ENCODE measurements at regions not wholly inside any gene's neighbourhood (a gene's known extent, or its start where the extent isn't known, plus 50 kb on each side); places are given as distances from the start of the nearest gene placed in this dataset.
"Not testable (repeated sequence)": the region's sequence is repeated elsewhere in the genome, so short reads cannot be mapped to it uniquely, and the experiment has no call there.

DNA sequence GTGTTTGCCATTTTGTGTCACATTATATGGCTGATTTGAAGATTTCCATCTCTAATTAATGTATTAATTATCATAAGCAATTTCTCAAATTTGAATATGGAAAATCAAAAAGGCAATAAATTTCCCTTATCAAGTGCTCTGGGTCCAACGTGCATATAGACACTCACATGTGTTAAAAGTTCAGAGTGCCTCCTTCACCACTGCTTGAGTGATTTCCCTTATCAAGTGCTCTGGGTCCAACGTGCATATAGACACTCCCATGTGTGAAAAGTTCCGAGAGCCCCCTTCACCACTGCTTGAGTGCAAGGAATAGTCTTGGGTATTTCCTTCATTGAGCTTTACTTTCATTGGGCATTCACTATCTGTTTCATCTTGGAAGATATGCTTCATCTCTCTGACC, 421.0 kb upstream of the ZNF717 start:
- DNase-seq, result no peak

DNA sequence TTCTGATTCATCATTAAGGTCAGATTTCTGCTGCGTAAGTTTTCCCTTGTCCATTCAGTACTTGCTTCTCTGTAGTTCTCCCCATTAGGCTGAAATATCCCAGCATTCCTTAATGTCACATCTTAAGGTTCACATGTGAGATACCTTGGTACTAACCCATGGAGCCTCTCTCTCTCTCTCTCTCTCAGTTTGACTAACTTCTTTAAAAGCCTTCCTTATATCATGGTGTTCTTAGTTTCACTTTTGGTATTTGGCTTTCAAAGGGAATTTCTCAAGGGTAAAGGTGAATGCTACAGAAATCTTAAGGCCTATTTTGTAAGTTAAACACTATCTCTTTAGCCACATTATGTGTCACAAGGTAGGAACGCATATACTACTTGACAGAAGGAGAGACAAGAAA, 427.3 kb upstream of the ZNF717 start:
- no peak for DNase-seq

DNA sequence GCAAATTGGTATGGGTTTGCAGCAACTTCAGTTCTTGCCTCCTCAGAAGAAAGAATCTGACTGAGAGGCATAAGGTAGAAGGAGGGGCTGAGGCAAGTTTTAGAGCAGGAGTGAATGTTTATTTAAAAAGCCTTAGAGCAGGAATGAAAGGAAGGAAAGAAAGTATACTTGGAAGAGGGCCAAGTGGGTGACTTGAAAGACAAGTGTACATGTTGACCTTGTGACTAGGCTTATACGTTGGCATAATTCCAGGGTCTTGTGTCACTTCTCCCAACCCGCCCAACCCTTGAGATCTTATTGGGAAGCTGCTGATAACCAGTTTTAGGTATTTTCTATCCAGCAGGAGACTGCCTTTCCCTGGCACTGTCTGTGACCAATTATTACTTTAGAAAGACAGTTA, 436.9 kb upstream of the ZNF717 start:
- no peak for DNase-seq

DNA sequence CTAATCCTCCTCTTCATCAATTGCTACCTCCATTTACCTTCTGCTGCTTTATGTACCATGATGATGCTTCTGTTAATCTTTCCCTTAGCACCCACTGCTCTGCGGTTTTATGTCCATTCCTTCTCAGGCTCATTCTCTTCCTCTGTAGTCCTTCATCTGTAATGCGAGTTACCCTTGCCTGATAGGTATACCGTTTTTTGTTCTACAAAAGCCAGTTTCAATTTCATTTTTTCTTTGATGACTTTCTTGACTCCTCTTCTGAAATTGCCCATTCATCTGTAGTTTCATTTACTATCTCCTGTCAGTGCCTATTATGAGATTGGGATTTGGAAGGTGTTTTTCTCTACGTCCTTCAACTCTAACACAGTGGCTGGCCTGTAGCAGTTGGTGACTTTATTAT, 445.9 kb upstream of the ZNF717 start:
- DNase-seq, result no peak

DNA sequence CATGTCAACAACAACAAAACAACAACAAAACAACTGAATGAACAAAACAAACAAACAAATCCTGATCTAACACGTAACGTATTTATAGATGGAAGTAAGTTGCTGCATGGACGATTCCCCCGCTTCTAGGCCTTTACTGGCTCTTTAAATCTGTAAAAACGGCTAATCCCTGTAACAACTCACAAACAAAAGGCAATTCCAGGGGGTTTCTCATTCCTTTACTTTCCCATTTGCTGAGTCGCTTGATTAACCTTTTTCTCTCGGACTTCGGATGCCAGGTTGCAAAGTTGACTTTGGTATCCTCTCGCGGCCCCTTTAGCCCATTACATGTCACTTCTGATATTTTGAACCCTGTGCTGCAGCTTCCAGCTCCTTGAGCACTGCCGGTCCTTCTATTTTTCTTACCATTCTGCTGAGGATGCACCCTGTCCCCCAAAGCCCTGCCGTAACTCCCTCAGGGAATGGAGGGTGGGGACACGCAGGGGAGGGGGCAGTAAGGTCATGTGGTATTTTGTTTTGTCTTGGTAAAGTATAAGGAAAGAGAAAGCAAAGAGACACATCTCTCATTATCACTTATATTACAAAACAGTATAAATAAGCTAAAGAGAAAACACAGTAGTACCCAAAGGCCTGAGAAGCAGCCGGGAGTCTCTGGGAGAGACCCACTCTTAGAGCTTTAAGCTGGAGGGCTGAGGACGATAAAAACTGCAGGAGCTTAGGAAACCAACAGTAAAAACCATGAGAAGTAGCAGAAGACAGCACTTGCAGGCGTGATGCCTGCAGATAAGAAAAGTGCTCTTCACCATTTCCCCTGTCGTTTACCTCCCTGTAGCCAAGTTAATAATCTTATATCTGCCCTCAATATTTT, 457.8 kb upstream of the ZNF717 start:
- no peak for DNase-seq

DNA sequence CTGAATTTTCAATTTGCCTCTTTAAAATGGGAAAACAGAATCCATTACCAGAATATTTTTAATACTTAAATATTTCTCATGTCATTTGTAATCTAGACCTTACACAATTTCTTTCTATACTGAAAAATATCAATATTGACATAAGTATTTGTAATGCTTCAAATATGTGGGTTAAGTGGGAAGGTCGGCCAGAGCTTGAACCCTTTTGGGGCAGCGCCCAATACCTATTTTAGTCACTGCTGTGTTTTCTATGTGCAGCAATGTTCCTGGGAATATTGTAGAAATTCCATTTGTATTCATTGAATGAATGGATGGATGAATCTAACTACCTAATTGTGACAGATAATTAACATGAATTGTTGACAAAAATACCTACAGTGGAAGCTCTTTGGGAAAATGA, 459.7 kb upstream of the ZNF717 start:
- DNase-seq, result no peak

DNA sequence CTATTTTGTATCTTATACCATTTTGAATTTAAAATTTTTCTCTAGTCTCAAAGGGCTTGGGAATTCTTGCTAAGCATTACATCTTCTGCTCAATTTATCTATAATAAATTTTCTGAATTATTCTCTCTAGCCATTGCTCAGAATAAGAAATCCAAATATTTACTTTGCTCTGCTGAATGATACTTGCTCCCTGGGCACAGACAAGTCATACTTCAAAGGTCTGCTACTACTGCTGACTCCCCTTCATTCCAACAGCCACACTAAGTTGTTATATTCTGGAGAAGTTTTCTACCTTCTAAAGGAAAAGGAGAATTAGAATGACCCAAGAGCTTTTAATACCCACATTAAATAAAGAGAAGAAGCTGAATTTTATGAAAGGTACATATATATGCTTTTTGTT, 460.3 kb upstream of the ZNF717 start:
- no peak for DNase-seq

DNA sequence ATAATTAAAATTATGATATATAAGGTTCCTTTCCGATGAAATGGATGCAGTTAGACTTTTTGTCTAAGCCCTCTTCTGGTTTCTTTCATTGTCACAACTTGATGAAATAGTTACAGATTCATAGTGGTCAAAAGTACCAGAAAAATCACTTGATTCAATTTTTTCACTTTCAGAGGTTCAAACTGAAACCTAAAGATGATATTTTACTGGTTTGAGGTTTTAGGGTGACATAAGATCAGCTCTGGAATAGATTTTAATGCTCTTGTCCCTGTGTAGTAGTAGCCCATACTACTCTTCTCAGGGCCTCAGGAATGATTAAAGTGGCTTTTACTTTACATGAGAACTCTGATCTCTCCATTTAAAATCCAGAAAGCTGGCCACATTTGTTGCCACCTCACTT, 479.1 kb upstream of the ZNF717 start:
- DNase-seq, result no peak

DNA sequence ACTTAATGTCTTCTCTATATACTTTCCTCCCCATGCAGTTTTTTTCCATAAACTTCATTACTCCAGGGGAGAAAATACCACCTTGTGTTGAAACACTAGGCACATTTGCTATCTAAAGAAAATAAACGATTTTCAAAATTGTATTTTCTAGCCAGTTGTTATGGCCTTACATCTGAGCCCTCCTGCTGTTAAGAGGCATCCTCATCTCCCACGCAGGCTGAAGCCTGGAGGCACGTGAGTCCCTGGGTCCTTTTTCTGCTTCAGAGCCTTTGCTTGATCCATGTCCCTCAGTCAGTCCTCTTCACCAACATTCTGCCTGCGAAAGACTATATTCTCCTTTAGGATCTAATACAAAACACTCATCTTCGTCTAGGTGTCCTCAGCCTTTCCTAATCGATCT, 479.6 kb upstream of the ZNF717 start:
- no peak for DNase-seq

DNA sequence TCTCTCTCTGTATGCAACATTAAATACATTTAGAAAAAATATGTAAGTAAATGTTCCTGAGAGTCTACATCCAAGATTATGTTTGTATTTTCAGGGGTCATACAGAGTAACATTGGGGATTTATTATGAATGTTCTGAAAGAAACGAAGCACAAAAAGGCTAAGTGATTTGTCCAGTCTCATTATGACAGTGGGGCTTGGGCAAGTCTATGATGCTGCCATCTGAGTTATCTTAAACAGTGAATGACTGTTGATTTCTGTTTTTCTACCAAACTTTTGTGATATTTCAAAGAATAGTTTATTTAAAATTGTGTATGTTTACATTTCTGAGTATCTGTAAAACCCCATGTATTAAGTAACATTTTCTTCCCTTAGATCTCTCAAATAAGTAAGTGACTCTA, 481.2 kb upstream of the ZNF717 start:
- no peak for DNase-seq

DNA sequence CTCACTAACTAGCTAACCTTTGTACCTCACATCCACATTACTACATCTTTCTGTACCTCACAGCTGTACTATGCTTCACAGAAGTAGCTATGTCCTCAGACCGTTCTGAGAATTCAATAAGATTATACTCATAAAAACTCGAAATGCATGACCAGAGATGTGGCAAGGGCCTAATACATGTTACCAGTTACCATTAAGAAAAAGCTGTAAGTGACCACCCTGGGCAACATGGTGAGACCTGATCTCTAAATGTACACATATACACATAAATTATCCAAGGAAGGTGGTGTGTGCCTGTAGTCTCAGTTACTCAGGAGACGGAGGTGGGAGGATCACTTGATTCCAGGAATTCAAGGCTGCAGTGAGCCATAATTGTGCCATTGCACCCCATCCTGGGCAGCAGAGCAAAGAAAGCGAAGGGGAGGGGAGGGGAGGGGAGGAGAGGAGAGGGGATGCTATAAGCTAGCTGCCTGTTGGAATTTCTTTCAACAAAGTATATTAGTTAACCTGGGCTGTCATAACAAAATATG, 482.6 kb upstream of the ZNF717 start:
- DNase-seq, result no peak

DNA sequence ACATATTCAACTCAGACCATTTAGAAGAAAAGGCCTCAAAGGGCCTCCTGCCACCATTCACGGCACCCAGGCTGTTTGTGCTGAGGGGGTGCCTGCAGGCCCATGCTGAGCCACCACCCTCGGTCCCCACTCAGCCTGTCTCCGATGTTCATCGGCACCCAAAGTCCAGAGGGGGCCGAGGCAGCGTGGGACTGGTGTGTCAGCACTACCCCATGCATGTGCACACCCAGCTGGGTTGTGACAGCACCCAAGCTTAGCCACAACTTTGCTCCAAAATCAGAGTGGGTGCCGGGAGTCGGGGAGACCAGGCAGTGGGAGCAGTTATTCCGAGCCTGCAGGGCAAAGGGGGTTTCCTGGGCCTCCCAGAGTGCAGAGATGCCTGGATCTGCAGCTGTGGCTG, 508.5 kb upstream of the ZNF717 start:
- DNase-seq, result no peak

DNA sequence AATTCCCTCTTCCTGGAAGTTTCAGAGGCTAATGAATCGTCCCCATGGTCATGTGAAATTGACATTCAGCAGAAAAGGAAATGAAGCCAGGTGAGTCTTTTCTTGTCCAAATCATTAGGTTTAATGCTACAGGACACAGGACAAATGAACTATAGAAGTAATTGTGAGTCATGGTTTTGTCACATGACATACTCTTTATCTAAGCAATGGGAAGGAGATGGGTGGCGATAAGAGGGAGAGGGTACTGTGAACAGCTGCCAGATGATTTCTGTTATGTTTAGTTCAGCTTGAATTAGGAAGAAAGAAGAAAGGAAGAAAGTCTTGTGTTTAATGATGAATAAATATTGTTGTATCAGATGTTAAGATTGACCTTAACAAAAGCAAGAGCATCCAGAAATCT, 515.4 kb upstream of the ZNF717 start:
- DNase-seq, result no peak

DNA sequence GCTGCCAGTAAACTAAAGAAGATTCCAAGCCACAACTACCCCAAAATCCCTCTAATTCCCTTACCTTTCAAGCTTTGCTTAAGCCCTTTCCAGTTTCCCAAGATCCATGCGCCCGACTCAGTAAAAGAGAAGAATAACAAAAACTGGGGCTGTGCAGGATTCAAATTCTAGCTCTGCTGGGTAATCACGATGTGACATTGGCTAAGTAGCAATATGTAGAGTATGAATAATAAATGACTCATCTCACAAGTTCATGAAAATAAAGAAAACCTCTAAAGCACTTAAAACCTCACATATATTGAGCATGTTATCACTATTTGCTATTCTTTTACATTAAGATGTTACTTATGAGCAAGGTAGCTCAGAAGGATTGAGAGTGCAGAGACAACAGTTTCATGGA, 522.2 kb upstream of the ZNF717 start:
- no peak for DNase-seq

DNA sequence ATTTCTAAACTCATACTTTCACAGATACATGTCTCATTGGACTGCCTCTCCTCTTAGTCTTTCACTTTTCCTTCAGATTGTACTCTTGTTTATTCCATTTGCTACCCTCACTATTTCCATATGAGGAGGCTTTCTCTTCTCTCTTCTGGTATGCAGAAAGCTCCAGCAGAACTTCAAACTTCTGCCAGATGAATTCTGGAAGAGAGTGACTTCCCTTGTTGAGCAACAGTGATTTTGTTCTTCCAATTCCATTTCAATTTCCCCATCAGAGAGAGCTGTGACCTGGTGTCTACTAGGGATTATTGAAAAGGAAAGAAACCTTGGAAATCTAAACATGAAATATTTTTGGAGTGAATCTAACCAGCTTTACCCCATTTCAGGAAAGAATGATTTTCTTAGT, 523.2 kb upstream of the ZNF717 start:
- no peak for DNase-seq

DNA sequence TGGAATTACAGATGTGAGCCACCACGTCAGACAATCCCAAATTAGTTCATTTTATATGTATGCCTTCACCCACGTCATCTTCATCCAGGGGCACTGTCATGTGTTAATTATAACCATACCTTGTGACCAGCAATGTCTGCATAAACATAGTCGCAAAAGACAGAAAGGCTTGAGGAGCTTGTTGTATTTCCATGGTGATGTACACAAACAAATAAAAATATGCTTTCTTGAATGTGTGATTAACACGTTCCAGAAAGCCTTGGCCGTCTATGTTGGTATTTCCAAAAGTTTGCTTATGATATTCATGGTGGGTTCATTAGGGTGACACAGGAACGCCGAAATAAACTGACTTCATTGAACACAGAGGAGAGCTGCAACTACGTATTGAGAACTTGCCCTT, 524.7 kb upstream of the ZNF717 start:
- DNase-seq, result no peak

DNA sequence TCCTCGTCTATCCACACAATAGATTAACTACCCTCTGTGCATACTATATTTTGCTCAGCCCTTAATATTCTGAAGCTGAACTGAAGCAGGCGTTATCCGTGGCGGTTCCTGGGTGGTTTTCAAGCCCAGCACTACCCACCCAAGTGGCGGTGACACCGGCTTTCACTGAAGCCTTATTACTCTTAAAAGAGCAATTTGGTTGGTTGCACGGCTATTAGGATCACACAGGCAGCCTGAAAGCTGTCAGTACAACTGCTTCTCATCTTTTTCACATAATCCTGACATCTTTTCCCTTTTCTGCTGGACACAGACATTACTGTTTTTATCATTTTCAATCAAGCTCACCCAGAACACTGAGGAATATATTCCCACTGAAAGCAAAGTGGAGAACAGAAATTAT, 525.3 kb upstream of the ZNF717 start:
- DNase-seq, result no peak

DNA sequence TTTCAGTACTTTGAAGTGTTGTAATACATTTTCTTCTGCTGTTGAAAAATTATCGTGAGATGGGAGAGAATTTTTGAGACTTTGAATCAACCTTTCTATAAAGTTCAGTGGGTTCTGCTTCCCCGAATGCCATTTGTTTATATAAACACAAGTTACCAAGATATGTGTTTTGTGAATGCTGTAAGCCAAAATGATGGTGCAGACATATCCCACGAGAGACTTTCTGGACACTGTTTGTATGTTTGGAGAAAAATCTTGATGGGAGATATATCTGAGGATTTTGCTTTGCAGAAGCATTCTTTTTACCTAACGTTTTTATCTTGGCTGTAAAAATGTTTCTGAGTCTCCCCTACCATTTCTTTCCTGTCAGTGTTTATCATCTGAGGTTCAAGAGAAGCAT, 526.6 kb upstream of the ZNF717 start:
- DNase-seq, result no peak

DNA sequence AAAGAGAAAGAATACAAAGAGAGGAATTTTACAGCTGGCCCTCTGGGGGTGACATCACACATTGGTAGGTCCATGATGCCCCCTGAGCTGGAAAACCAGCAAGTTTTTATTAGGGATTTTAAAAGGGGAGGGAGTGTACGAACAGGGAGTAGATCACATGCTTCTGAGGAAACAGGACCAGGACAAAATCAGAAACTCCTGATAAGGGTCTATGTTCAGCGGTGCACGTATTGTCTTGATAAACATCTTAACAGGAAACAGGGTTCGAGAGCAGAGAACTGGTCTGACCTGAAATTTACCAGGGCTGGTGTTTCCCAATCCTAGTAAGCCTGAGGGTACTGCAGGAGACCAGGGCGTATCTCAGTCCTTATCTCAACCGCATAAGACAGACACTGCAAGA, 530.6 kb upstream of the ZNF717 start:
- DNase-seq, result not testable (repeated sequence)

DNA sequence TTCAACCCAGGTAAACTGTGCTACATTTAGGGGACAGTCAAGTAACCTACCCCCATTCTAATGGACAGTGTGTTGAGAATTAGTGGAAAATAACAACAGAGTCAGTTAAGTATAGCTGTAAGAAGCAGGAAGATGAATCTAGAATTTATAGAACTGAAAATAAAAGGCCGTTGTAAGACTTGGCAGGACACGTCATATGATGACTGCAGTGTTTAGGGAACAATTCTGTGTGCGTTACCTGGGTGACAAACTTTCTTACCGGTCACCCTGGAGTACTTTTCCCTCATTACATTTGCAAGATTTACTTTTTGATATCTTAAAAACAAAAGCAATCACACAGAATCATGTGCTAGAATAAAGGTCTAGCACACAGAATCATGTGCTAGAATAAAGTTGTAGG, 536.3 kb upstream of the ZNF717 start:
- DNase-seq, result no peak

DNA sequence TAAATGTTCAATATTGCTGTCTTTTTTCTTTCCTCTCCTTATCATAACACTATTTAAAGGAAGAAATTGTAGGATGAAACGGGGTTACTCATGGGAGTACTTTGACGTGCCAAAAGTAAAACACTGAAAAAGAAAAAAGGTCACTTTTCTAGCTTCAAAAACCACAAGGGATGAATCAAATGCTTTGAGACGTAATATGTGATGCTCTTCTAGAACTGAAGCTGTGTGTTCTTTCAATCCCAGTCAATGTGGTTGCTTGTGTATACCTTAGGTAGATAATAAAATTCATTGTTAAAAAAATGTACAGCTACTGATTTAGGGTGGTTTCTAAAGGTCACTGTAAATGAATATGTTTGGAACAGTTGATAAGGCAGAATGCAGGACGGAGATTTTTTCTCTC, 538.8 kb upstream of the ZNF717 start:
- DNase-seq, result no peak

DNA sequence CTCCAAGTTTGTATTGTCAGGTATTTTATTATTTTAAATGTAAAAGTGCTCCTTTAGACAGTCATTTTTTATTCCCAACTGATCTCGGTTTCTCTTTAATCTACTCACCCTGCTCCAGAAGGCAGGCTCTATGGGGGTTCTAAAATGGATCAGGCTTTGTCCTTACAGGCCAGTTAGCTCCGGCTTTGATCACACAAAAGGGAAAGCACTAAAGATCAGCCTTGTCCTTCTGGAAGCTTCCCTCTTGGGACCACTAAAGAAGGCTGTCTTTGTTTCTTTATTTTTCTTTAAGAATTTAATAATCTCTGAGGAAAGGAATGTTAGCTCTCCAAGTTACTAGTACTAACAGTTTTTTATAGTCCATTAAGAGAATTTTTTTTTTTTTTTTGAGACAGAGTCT, 560.5 kb upstream of the ZNF717 start:
- no peak for DNase-seq

DNA sequence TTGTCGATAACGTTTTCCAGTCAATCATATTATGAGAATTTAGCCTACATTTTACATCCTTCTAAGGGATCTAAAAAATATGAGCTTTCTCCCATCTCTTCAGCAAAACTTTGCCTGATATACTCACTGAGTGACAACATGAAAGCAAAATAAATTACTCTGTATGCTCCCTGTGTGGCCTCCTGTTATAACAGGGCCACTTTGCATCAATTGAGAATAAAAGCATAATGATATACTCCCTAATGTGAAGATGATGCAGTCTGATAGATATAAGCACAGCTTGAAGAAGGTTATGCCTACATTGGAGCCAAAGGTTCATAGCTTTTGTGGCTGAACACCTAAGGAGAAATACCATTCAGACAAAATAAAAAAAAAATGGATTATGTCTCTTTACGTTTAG, 561.3 kb upstream of the ZNF717 start:
- DNase-seq, result no peak

DNA sequence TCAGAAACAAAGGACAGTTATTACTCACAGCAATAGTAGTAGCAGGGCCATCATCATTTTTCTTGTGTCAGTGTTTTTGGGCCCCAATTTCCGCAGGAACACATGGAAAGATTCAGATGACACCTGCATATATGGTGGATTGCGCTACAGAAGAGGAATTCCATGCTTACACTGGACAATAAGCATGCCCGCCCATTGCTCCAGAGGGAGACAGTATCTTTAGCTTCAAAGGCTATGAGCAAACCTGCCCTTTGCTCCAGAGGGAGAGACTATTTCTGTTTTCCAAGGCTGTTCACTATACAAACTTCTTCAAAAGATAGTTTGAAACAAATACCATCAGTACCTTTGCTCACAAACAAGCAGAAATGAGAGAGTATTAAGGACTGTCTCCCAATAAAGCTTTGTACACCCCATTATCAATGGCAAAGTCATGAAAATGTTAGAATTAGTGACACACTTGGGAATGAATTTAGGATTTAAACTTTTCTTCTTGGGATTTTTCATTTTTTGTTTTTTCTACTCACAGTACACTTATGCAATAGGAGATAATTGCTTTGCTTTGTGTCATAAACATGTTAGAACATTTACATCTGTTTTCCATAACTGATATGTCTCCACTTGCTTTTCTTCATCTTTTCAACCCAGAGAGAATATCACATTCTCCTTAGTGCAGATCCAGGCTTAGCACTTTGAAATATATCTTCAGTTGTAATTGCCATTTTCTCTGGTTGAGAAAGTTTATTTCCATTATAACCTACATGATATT, 564.5 kb upstream of the ZNF717 start:
- DNase-seq, result no peak

Data from NCI-H2081 treated with DMSO at 0.1 percent for 48 hours (cell line).